Testis (tissue), 2 donors: ENCODE measurements at regions not wholly inside any gene's neighbourhood (a gene's known extent, or its start where the extent isn't known, plus 50 kb on each side); places are given as distances from the start of the nearest gene placed in this dataset.

ENCODE experiments used
- POLR2A ChIP-seq: fragments of 450-650 bp; IDR thresholded peaks from one replicate; pipeline ENCODE4 v1.6.1; 2017; ENCODE audit warnings: antibody characterized with exemption, mild to moderate bottlenecking, moderate library complexity
- TF ChIP-seq, protein P1 (sequence below), 3 experiments: fragments of 450-650 bp in 2 of 3; fragments of 200-600 bp in 1 of 3; sonication (generic) in 1 of 3; IDR thresholded peaks; one replicate each; pipeline ENCODE4 v1.5.1; 2016 to 2019; ENCODE audit warnings: antibody characterized with exemption in 3 of 3, mild to moderate bottlenecking in 2 of 3, moderate library complexity in 1 of 3

DNA sequence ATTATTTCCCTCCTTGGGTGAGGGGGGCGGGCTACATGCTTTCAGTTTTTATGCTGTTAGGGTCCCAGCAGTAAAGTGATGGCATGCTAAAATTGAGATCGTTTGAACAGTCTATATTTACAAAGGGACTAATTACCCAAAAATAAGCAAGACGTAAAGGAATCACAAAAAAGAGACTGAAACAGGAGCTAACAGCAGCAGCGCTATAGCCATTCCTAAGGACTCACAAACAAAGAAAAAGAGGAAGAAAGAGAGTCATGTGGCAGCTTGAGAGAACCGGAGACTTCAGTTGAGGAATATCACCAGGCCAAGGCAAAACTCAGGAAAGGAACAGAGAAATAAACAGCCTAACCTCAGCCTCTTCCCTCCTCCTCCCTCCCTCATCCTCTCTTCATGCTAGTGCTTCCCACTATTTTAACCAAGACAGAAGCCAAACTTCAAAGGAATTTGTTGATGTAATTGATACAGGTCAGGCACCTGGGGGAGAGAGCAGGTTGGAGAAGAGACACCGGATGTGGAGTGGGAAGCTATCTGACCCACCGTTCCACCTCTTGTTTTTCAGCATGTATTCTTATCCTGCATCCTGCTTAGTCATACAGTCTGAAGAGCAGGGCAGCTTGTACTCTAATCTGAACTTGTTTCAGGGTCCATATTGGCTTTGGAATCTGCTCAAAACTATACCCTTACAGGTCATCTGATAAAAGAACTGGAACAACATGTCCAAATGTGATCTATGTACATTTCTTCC is 383.7 kb downstream of the NAF1 start:
- TF ChIP-seq, protein P1, sequence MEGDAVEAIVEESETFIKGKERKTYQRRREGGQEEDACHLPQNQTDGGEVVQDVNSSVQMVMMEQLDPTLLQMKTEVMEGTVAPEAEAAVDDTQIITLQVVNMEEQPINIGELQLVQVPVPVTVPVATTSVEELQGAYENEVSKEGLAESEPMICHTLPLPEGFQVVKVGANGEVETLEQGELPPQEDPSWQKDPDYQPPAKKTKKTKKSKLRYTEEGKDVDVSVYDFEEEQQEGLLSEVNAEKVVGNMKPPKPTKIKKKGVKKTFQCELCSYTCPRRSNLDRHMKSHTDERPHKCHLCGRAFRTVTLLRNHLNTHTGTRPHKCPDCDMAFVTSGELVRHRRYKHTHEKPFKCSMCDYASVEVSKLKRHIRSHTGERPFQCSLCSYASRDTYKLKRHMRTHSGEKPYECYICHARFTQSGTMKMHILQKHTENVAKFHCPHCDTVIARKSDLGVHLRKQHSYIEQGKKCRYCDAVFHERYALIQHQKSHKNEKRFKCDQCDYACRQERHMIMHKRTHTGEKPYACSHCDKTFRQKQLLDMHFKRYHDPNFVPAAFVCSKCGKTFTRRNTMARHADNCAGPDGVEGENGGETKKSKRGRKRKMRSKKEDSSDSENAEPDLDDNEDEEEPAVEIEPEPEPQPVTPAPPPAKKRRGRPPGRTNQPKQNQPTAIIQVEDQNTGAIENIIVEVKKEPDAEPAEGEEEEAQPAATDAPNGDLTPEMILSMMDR (IDR thresholded peaks at IDR 0.05), result no peak
- TF ChIP-seq POLR2A, result no peak
